Mesenchymal stem cell (in vitro differentiated cells and primary cell): ENCODE measurements at regions not wholly inside any gene's neighbourhood (a gene's known extent, or its start where the extent isn't known, plus 50 kb on each side); places are given as distances from the start of the nearest gene placed in this dataset.

Experiments
- DNase-seq: peaks from one replicate; pipeline ENCODE4 v3.0.0-alpha.2; 2013
- H2AFZ ChIP-seq: one replicate; pipeline ENCODE4 v1.6.1; 2013; ENCODE audit warnings: low read depth, mild to moderate bottlenecking, control low read depth, inconsistent platforms, low read length, moderate library complexity
- H2AK5ac ChIP-seq: 2 replicates; pipeline ENCODE4 v1.6.1; 2013; ENCODE audit warnings: low read length, moderate library complexity, mild to moderate bottlenecking, inconsistent platforms; ENCODE audit not compliant: severe bottlenecking
- H2BK120ac ChIP-seq: one replicate; pipeline ENCODE4 v1.6.1; 2013; ENCODE audit warnings: low read depth, mild to moderate bottlenecking, inconsistent platforms, low read length, moderate library complexity
- H2BK12ac ChIP-seq, 2 experiments: one replicate each; pipeline ENCODE4 v1.6.1; 2013; ENCODE audit warnings: inconsistent platforms in 2 of 2, low read length in 2 of 2, mild to moderate bottlenecking in 2 of 2, moderate library complexity in 2 of 2, control low read depth in 1 of 2
- H2BK15ac ChIP-seq: one replicate; pipeline ENCODE4 v1.6.1; 2013; ENCODE audit warnings: mild to moderate bottlenecking, low read depth, inconsistent platforms; ENCODE audit not compliant: poor library complexity, severe bottlenecking
- H2BK5ac ChIP-seq: 2 replicates; pipeline ENCODE4 v1.6.1; 2013; ENCODE audit warnings: low read depth, mild to moderate bottlenecking, low read length, control low read depth, inconsistent platforms; ENCODE audit not compliant: poor library complexity, severe bottlenecking
- H3K14ac ChIP-seq, 2 experiments: one replicate each; pipeline ENCODE4 v1.6.1; 2013; ENCODE audit warnings: inconsistent platforms in 2 of 2, low read length in 2 of 2, control low read depth in 1 of 2, mild to moderate bottlenecking in 1 of 2, moderate library complexity in 1 of 2
- H3K18ac ChIP-seq, 2 experiments: one replicate each; pipeline ENCODE4 v1.6.1; 2013; ENCODE audit warnings: inconsistent platforms in 2 of 2, low read length in 2 of 2, control low read depth in 1 of 2, low read depth in 1 of 2, mild to moderate bottlenecking in 1 of 2
- H3K23ac ChIP-seq, 2 experiments: one replicate each; pipeline ENCODE4 v1.6.1; 2013; ENCODE audit warnings: inconsistent platforms in 2 of 2, low read length in 2 of 2, mild to moderate bottlenecking in 2 of 2, moderate library complexity in 2 of 2, control low read depth in 1 of 2
- H3K27ac ChIP-seq: 2 replicates; pipeline ENCODE4 v1.5.1; 2013; ENCODE audit warnings: mild to moderate bottlenecking, moderate library complexity, low read length, control low read depth, inconsistent platforms; ENCODE audit not compliant: poor library complexity, severe bottlenecking
- H3K27me3 ChIP-seq, 2 experiments: 2 replicates each; pipeline versions ENCODE4 v1.6.1 to v1.7.0; 2013; ENCODE audit warnings: low read length in 2 of 2, mild to moderate bottlenecking in 2 of 2, moderate library complexity in 2 of 2, control low read depth in 1 of 2, inconsistent platforms in 1 of 2; ENCODE audit not compliant: control insufficient read depth in 1 of 2, insufficient read depth in 1 of 2
- H3K36me3 ChIP-seq, 2 experiments: 2 replicates each; pipeline versions ENCODE4 v1.6.1 to v1.7.0; 2013; ENCODE audit warnings: low read length in 2 of 2, control low read depth in 1 of 2, inconsistent platforms in 1 of 2, low read depth in 1 of 2, mild to moderate bottlenecking in 1 of 2; ENCODE audit not compliant: insufficient read depth in 2 of 2, control insufficient read depth in 1 of 2
- H3K4ac ChIP-seq, 2 experiments: one replicate each; pipeline ENCODE4 v1.6.1; 2013; ENCODE audit warnings: inconsistent platforms in 2 of 2, low read length in 2 of 2, mild to moderate bottlenecking in 2 of 2, moderate library complexity in 2 of 2, control low read depth in 1 of 2, low read depth in 1 of 2
- H3K4me1 ChIP-seq: 2 replicates; pipeline ENCODE4 v1.6.1; 2013; ENCODE audit warnings: low read depth, low read length, control low read depth; ENCODE audit not compliant: control insufficient read depth, insufficient read depth
- H3K4me2 ChIP-seq: 2 replicates; pipeline ENCODE4 v1.6.1; 2013; ENCODE audit warnings: low read length, mild to moderate bottlenecking, inconsistent platforms; ENCODE audit not compliant: poor library complexity, severe bottlenecking
- H3K4me3 ChIP-seq, 2 experiments: 2 replicates each; pipeline versions ENCODE4 v1.5.1 to v1.7.0; 2013; ENCODE audit warnings: low read length in 2 of 2, mild to moderate bottlenecking in 2 of 2, control low read depth in 1 of 2, low read depth in 1 of 2; ENCODE audit not compliant: insufficient read depth in 1 of 2
- H3K79me1 ChIP-seq: replicated peaks from 2 replicates; pipeline ENCODE4 v1.6.1; 2013; ENCODE audit warnings: mild to moderate bottlenecking, control low read depth, low read length, inconsistent platforms; ENCODE audit not compliant: poor library complexity, severe bottlenecking
- H3K9ac ChIP-seq: 2 replicates; pipeline ENCODE4 v1.7.0; 2013; ENCODE audit warnings: mild to moderate bottlenecking, low read length, moderate library complexity
- H3K9me3 ChIP-seq: 2 replicates; pipeline ENCODE4 v1.7.0; 2013; ENCODE audit warnings: mild to moderate bottlenecking, low read length; ENCODE audit not compliant: control insufficient read depth
- H4K8ac ChIP-seq: one replicate; pipeline ENCODE4 v1.6.1; 2013; ENCODE audit warnings: inconsistent platforms, mild to moderate bottlenecking, low read length, moderate library complexity
- H4K91ac ChIP-seq: one replicate; pipeline ENCODE4 v1.6.1; 2013; ENCODE audit warnings: mild to moderate bottlenecking, low read length, inconsistent platforms
- WGBS: methylation state at CpG from one replicate; pipeline ENCODE4 v1.1.7; 2013; ENCODE audit warnings: mixed read lengths; 5-methylcytosine and 5-hydroxymethylcytosine counted together

DNA sequence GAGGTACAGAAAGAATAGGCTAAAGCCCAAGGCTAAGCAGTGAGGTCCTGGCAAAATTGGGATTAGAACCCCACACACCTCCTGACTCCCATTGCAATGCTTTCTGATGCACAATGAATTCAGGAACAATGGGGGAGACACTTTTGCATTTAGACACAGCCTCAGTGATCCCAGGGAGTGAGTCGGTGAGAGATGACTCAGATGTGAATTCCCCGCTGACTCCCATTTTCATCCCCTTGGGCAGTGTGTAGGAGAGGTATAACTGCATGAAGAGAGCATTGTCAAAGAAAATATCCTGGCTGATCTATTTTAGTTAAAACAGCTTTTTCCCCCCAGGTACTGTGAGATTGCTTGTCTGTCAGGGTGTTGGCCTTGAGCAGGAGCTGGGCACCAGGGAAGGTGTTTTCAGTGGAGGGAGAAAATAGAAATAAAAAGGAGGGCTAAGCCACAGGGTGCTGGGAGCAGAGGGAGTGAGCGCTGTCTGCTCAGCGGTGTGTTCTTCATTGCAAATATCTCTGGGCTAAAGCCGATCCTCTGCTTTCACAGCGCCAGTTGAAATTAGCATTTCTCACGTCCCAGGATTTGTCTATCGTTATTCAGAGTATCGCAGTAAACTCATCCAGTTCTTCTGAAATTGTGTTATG is 247.7 kb upstream of the PTBP2 start:
- Histone ChIP-seq H3K27me3 (no peaks in the 10 kb centered on the region), H2BK120ac (no peak overlapping the region), H2BK5ac (no peak overlapping the region), H3K14ac (no peak overlapping the region), H3K9ac (no peak overlapping the region), H2AK5ac (no peak overlapping the region), H2BK12ac (no peak overlapping the region), H3K27ac (peak overlapping the region; percentile 65), H3K36me3 (no peaks in the 10 kb centered on the region), H3K18ac (no peak overlapping the region), H3K4me3 (no peak overlapping the region), H2AFZ (no peak overlapping the region), H4K8ac (no peak overlapping the region), H3K79me1 (no peaks in the 10 kb centered on the region), H3K23ac (no peak overlapping the region), H4K91ac (no peak overlapping the region), H3K4me1 (peaks cover 2% of the 10 kb centered on the region), H3K9me3 (no peaks in the 10 kb centered on the region), H3K4ac (no peak overlapping the region), H2BK15ac (no peak overlapping the region), H3K4me2 (peak overlapping the region; percentile 23)
- WGBS, result 66% methylated on average over 9 of the region's 9 CpGs
- peak; percentile 27 for DNase-seq

DNA sequence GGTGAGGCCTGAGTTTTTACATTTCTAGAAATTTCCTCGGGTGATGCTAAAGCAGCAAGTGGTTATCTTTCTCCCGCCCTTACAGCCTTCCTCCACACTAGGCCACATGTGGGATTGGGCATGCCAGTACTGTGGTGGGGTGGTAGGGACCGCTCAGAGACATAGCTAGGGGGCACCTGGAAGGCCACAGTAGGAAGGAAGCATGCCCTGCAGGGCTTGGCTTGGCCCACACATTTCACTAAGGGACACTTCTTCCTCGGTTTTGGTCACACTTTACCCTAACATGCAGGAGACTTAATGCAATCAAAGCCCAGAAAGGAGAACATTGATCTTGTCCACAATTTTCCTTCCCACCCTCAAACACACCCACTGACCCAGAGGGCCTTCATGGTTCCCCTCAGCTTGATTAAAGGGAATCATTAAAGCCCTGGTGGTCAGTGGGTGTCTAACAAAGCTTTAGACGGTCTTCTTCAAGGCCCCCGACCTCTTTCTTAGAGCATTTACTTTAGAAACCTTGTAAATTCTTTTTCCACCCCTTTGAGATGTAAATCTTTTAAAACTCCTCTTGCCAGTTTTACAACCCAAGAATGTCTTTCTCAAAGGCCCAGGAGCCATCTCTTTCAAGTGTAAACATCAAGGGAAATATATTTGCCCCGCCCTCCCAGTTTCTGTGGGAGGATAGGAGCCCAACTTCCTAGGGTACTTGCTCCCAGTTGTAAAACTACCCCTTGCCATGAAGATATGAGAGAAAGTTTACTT is 246.4 kb upstream of the PTBP2 start:
- Histone ChIP-seq H3K9ac (no peak overlapping the region), H3K4me2 (no peak overlapping the region), H2BK120ac (no peak overlapping the region), H4K8ac (no peak overlapping the region), H3K14ac (no peak overlapping the region), H2BK5ac (no peak overlapping the region), H3K27ac (no peak overlapping the region), H3K79me1 (no peaks in the 10 kb centered on the region), H2AK5ac (no peak overlapping the region), H2AFZ (no peak overlapping the region), H3K27me3 (no peaks in the 10 kb centered on the region), H2BK12ac (no peak overlapping the region), H3K4ac (no peak overlapping the region), H4K91ac (no peak overlapping the region), H3K4me1 (peaks cover 2% of the 10 kb centered on the region), H3K23ac (no peak overlapping the region), H3K4me3 (no peak overlapping the region), H2BK15ac (no peak overlapping the region), H3K9me3 (no peaks in the 10 kb centered on the region), H3K36me3 (no peaks in the 10 kb centered on the region), H3K18ac (no peak overlapping the region)
- WGBS, result 54% methylated on average over 6 of the region's 7 CpGs
- DNase-seq, result no peak

DNA sequence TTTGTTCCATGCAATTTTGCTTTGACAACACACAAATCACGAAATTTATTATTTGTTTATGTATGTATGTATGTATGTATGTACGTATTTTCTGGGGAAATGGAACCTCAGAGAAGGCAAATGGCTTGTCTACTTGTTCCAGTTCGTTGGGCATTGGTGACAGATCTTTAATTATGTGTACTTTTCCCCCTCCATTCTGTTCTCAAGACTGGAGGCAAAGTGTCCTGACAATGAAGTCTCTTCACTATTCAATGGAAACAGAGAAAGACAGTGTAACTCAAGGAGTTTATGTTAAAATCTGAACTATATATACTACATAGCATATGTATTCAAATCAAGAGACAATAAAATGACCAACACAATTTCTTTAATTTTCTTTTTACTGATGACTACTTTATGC is 245.7 kb upstream of the PTBP2 start:
- no peak overlapping the region for H2AK5ac ChIP-seq
- no peaks in the 10 kb centered on the region for H3K9me3 ChIP-seq
- H3K79me1 ChIP-seq, result no peaks in the 10 kb centered on the region
- no peak for DNase-seq
- H3K14ac ChIP-seq, result no peak overlapping the region
- H2AFZ ChIP-seq, result no peak overlapping the region
- H2BK120ac ChIP-seq, result no peak overlapping the region
- H2BK12ac ChIP-seq, result no peak overlapping the region
- H2BK15ac ChIP-seq, result no peak overlapping the region
- H3K36me3 ChIP-seq, result no peaks in the 10 kb centered on the region
- H4K91ac ChIP-seq, result no peak overlapping the region
- H3K4me3 ChIP-seq, result no peak overlapping the region
- peaks cover 2% of the 10 kb centered on the region for H3K4me1 ChIP-seq
- H3K4me2 ChIP-seq, result no peak overlapping the region
- WGBS, result 54% methylated on average over 3 of the region's 3 CpGs
- H3K27me3 ChIP-seq, result no peaks in the 10 kb centered on the region
- H4K8ac ChIP-seq, result no peak overlapping the region
- H3K23ac ChIP-seq, result no peak overlapping the region
- H3K4ac ChIP-seq, result no peak overlapping the region
- no peak overlapping the region for H2BK5ac ChIP-seq
- H3K18ac ChIP-seq, result no peak overlapping the region
- no peak overlapping the region for H3K9ac ChIP-seq
- H3K27ac ChIP-seq, result no peak overlapping the region

DNA sequence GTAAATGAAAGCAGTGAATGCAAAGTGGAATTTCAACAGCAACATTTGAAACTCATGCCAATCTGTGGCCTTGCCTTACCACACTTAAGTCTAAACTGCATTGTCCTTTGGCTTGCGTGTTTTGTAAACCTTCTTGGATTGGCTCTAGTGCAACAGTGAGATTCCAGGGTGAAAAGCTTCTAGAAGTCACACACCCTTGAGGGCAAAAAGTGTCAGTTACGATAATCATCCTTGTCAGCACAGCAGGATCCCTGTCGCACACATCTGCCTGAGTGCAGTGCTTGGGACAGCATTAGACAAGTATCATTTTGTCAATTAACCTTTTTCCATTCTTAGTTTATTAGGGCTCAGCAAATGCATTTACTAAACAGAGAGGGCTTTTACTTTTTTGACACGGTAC is 243.4 kb upstream of the PTBP2 start:
- no peak overlapping the region for H3K4ac ChIP-seq
- H3K4me2 ChIP-seq, result no peak overlapping the region
- peaks cover 2% of the 10 kb centered on the region for H3K4me1 ChIP-seq
- H3K23ac ChIP-seq, result no peak overlapping the region
- no peaks in the 10 kb centered on the region for H3K27me3 ChIP-seq
- no peak overlapping the region for H3K14ac ChIP-seq
- no peak overlapping the region for H2AK5ac ChIP-seq
- H2BK12ac ChIP-seq, result no peak overlapping the region
- no peak for DNase-seq
- no peak overlapping the region for H4K91ac ChIP-seq
- H2BK15ac ChIP-seq, result no peak overlapping the region
- H4K8ac ChIP-seq, result no peak overlapping the region
- H2AFZ ChIP-seq, result no peak overlapping the region
- H3K36me3 ChIP-seq, result no peaks in the 10 kb centered on the region
- H3K18ac ChIP-seq, result no peak overlapping the region
- H3K9ac ChIP-seq, result no peak overlapping the region
- H3K27ac ChIP-seq, result no peak overlapping the region
- no peak overlapping the region for H2BK5ac ChIP-seq
- H3K4me3 ChIP-seq, result no peak overlapping the region
- 87% methylated on average over 4 of the region's 4 CpGs for WGBS
- H3K9me3 ChIP-seq, result no peaks in the 10 kb centered on the region
- no peak overlapping the region for H2BK120ac ChIP-seq
- H3K79me1 ChIP-seq, result no peaks in the 10 kb centered on the region
